ENCODE measurements at regions not wholly inside any gene's neighbourhood (a gene's known extent, or its start where the extent isn't known, plus 50 kb on each side); places are given as distances from the start of the nearest gene placed in this dataset.
"Not testable (repeated sequence)": the region's sequence is repeated elsewhere in the genome, so short reads cannot be mapped to it uniquely, and the experiment has no call there.

DNA sequence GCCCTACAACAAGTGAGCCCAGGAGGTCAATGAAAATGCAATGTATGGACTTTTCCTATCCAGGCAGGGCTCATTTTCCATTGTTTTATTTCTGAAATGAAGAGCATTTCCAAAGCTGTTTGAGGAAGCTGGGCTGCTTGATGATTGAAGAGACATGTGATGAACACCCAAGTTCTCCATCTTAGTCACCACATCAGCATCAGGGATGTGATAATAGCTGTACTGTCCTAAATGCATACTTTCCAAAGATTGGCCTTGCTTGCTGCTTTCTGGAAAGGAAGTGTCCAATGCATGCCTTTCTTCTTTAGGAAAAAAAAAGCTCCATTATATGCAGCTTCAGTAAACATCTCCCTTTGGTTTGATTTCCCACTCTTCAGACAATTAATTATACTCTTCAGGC lies 425.9 kb upstream of the RUNX1 start:
- DNase-seq (ENCODE audit: low read depth), result peak; percentile 37

DNA sequence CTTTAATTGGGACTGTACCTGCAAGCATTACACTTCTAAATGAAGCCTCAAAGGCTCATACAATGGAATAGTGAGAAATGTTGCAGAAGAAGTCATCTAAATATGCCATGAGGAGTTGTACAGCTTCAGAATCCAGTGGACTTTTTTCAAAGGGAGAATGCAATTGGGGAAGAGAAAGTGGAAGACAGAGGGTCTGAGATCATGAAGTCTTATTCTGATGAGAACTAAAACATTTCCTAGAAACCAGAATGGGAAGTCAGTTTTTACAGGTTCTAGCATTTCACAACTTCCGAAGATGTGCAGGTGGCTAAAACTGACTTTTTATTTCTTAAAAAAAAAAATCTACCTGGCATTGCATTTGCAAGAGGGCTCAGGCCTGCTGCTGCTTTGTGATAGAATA lies 424.4 kb upstream of the RUNX1 start:
- no peak for DNase-seq (ENCODE audit: low read depth)

DNA sequence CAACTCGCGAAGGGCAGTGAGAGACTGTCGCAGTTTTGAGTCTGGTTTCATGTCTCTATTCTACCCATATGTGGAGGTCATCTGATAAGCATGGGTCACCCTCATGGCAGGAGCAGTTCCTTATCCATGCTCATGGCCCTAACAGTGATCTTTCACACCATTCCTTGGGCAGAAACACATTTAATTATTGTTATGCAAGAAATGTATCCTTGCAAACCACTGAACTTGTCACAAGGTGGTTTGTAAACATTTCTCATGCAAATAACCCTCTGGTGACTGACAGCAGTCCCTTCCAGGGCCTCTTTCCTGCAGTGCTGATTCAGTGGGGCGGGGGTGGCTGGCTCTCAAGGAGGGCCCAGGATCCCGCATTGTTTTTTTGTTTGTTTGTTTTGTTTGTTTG lies 421.4 kb upstream of the RUNX1 start:
- no peak for DNase-seq (ENCODE audit: low read depth)

DNA sequence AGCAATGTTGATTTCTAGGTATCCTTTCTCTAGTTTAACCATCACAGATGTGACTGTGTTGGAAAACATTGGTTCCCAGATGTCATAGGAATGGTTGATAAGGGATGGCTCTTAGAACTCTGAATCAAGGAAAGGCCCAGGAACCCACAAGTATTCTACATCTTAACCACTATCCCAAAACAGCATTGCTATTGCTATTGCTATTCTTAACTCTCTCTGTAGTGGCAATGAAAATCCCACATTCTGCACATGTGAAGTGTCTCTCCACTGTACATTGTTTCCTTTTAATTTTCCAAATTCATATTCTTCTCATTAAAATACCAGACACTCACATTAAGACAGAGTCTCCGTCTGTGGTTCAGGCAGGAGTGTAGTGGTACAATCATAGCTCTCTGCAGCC lies 420.4 kb upstream of the RUNX1 start:
- DNase-seq (ENCODE audit: low read depth), result no peak

DNA sequence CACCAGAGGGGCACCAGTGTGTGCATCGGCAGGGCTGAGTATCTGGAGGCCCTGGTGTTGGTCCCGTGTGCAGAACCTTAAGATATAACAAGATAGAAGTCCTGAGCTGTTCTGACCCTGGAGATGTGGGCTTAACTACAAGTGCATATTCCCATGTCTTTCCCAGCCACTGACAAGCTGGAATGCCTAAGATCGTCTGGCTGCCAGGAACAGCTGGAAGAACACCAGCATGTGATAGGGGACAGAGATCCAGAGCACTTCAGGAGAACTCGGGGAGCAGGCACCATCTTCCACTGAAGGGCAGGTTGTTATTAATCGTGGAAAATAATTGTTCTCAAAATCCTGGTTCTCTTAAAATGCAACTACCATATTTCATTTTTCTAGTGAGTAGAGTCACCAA lies 419.9 kb upstream of the RUNX1 start:
- no peak for DNase-seq (ENCODE audit: low read depth)

DNA sequence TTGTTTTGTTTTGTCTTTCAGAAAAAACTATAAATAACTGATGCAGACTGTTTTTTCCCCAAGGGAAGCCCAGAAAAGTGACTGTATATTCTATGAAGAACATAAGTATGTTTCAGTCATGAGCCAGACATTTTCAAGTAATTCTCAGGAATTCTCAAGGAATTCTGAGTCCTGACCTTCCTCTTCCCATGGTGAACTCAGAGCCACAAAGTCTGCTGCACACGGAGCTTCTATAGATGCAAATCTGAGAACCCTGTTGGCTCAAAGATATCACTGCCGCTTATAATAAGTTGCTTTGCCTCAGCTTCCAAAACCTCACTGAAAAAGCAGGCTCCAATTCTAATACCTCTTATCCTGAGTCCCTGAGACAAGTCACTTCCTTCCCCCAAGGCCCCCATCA lies 418.5 kb upstream of the RUNX1 start:
- DNase-seq (ENCODE audit: low read depth), result no peak

DNA sequence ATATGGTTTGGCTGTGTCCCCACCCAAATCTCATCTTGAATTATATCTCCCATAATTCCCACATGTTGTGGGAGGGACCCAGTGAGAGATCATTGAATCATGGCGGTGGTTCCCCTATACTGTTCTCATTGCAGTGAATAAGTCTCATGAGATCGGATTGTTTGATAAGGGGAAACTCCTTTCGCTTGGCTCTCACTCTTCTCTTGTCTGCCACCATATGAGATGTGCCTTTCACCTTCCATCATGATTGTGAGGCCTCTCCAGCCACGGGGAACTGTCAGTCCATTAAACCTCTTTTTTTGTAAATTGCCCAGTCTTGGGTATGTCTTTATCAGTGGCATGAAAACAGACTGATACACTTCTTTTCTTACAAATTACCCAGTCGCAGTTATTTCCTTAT lies 417.6 kb upstream of the RUNX1 start:
- not testable (repeated sequence) for DNase-seq (ENCODE audit: low read depth)

DNA sequence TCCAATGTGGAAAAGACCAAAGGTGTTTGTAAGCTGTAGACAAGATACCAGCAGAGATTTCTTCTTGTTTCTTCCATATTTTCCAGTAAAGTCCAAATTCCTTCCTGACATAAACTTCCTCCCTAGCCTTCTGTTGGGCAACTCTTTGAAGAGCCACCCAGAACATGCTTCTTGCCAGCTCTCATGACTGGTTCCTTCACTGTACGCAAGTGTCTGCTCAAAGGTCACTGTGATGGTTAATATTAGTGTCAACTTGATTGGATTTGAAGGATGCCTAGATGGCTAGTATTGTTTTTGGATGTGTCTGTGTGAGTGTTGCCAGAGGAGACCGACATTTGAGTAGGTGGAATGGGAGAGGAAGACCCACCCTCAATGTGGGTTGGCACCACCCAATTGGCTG lies 416.6 kb upstream of the RUNX1 start:
- DNase-seq (ENCODE audit: low read depth), result no peak

DNA sequence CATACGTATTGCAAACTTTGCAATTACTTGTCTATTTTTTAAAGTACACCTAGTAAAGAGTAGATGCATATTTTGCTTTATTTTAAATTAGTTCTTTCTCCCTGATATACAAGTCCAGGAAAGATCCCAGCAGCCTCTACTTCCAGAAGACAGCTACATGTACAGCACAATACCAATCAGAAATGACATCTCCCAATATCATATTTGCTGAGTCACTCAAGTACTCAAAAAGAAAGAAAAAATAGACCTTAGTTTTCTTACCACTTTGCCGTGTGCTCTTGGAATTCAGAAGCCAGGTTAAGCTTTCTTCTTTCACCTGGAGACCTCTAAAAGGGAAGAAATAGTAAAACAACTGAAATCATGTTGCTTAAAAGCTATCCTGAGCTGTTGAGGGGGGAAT lies 412.6 kb upstream of the RUNX1 start:
- DNase-seq (ENCODE audit: low read depth), result no peak

DNA sequence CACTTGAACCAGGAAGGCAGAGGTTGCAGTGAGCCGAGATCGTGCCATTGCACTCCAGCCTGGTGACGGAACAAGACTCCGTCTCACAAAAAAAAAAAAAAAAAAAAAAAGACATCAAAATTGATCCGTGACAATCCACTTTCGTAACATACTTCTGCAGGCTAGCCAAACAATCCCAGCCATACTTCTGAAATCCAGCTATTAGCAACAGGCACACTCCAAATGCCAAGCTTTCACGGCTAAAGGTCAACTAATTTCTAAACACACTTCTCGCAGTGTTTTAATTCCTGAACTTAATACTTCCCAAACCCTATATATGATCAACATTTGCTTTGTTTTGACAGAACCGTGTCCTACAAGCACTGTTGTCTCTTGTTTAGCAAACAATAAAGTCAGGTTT lies 411.3 kb upstream of the RUNX1 start:
- DNase-seq (ENCODE audit: low read depth), result no peak

DNA sequence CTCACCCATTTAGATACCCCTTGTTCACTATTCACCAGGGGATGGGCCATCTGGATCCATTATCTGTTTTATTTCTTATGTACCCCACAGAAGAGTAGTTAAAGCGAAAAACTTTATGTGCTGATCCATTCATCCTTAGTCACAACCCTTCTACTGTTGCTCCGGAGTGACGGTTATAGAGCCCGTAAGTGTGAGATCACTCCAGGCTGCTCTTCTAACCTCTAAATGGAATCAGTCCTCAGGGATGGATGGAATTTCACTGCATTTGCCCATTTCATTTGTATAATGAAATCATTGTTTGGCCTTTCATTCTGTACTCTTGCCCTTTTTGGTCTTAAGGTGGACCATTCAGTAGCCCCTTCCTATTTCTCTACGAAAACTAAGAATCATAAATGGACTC lies 409.3 kb upstream of the RUNX1 start:
- DNase-seq (ENCODE audit: low read depth), result no peak

DNA sequence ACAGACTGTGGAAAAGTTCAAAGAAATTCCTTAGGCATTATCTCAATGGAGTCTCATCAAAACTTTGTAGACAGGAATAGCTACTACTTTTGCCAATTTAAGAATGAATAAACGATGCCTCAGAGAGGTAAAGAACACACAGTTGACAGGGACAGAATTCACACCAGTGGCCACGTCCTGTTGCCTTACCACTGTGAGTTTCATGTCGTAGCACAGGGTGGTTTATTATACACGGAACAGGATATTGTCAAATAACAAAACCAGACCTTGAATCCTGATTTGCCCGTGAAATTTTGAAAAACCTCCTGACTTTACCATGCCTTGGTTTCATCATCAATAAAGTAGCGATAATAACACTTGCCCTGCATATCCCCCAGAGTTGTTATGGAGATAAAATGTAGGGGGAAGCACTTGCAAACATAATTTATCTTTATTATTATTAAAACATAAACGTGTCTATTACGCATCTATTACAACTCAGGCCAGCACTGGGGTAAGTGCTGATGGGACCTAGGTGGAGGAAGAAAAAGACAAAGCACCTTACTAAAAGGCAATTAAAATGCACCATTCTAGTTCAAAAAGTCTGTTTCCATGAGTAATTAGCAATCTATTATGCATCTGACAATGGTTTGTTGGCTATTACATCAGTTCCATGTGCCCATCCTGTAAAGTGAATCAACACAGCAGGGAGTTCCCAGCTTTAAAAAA lies 408.1 kb upstream of the RUNX1 start:
- DNase-seq (ENCODE audit: low read depth), result no peak

DNA sequence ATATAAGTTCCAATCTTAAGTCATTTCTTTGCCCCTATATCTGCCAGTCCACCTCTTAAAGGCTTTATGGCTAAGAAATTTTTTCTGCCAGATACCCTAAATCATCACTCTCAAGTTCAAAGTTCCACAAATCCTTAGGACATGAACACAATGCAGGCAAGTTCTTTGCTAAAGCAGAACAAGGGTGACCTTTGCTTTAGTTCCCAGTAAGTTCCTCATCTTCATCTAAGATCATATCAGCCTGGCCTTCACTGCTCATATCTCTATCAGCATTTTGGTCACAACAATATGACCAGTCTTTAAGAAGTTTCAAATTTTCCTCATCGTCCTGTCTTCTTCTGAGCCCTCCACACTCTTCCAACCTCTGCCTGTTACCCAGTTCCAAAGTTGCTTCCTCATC lies 402.2 kb upstream of the RUNX1 start:
- no peak for DNase-seq (ENCODE audit: low read depth)

DNA sequence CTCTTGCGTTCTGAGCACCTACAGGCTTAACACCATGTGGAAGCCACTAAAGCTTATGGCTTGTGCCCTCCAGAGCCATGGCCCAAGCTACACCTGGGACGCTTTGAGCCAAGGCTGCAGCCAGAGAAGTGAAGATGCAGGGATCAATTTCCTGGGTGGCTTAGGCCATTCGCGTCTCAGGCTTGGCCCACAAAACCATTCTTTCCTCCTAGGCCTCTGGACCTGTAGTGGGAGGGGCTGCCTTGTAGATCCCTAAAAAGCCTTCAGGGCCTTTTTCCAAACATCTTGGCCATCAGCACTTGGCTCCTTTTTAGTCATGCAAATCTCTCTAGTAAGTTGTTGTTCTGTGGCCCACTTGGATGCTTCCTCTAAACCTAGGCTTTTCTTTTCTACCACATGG lies 401.7 kb upstream of the RUNX1 start:
- DNase-seq (ENCODE audit: low read depth), result no peak

DNA sequence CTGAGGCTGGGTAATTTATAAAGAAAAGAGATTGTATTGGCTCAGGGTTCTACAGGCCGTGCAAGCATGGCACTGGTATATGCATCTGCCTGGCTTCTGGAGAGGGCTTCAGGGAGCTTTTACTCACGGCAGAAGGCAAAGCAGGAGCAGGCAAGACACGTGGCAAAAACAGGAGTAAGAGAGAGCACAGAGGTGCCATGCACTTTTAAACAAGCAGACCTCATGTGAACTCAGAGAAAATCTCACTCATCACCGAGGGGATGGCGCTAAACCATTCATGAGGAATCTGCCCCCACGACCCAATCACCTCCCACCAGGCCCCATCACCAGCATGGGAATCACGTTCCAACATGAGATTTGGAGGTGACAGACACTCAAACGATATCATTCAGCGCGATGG lies 400.7 kb upstream of the RUNX1 start:
- DNase-seq (ENCODE audit: low read depth), result no peak

DNA sequence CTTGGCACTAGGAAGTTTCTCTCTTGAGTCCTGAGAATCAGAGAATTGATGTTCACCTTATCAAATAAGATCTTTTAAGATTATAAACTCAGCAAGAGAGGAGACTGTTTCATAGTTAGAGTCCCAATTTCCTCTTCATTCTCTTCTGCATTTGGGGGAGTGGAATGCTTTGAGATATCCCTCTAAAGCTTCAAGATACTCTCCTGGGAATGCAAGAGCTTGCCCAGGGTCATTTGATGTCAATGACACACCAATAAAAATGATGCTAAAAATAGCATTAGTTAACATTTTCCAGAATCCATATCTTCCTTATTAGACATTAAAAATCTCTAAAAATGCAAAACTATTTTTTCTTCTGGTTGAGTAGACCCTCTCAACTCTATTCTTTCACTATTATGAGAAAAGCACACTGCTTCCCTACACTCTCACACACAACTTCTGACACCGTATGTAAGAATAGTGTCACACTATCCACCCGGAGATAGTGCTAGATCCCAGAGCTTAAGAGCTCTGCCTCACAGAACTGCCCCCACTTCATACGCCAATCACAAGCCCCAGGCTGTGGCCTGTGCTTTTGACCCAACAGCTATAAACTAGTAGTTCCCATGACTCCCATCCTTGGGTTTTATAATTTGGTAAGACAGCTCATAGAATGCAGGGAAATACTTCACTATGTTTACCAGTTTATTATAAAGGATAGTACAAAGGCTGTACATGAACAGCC lies 399.9 kb upstream of the RUNX1 start:
- no peak for DNase-seq (ENCODE audit: low read depth)

DNA sequence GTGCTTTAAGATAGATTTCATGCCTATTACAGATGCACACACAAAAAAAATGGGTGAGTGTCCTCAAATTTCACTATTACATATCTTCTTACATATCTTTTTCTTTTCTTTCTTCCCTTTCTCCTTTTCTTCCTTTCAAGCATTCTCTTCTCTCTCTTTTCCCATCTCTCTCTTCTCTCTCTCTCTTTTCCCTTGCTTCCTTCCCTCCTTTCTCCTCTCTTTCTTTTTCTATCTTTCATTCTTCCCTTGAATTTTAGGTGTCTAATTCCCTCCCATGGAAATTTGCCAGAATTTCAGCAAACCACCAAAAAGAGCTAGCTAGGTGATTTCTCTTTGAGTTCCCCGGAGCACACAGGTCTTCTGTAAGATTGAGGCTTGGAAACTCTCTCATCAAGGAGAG lies 395.3 kb upstream of the RUNX1 start:
- no peak for DNase-seq (ENCODE audit: low read depth)

DNA sequence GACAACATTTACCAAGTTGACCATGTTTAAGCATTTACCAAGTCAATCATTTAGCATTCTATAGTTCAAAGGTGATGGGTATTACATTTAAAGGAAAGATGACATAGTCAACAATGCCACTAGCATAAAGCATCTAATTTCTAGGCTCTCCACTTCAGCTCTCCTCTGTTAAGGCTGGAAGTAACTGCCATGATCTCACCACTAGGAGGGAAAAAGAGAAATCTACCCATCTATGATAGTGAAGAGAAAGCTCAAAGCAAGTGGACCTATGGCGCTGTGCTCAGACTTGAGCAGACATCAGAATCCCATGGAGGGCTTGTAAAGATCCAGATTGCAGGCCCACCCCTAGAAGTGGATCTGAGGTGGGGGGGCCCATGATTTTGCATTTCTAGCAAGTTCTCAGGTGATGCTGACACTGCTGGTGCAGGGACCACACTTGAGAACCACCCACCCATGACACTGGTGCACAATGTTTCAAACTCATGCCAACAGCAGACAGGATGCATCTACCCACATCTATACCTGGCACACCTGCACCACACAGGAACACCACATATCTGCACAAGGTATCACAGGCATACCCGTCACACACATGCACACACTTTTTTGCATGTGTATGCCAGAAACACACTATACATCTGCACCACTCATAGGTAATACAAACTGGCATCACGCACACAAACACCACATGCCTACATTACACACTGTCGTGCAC lies 392.9 kb upstream of the RUNX1 start:
- no peak for DNase-seq (ENCODE audit: low read depth)

DNA sequence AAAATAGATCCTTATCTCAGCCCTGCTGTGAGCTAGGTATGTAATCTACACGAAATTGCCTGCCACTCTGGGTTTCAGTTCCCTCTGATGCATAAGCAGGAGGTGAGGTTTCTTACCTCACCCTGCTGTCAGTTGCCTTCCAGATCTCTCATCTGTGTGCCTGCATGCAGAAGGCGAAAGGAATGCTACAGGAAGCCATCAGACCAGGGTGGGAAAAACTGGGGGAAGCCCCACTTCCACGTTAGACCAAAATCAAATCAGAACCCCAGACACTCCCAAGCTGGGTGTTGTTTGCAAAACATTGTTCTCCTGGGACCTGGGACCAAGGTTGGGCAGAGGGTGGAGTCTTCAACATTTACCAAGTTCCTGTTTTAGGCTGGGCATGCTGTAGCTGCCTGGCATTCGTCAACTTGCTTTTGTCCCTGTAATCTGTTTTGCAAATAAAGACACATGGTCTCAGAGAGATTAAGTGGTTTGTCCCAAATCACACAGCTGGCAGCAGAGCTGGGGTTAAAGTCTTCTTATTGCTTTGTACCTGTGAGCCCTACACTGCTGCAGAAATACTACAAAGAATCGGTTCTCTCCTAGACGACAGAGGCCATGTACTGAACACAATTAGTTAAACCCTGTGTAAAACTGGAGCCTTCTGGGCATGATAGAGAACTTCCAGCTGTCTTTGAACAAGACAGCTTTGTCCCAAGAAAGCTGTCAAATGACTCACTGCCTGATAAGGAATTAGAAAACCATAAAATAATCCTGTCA lies 389.7 kb upstream of the RUNX1 start:
- no peak for DNase-seq (ENCODE audit: low read depth)

DNA sequence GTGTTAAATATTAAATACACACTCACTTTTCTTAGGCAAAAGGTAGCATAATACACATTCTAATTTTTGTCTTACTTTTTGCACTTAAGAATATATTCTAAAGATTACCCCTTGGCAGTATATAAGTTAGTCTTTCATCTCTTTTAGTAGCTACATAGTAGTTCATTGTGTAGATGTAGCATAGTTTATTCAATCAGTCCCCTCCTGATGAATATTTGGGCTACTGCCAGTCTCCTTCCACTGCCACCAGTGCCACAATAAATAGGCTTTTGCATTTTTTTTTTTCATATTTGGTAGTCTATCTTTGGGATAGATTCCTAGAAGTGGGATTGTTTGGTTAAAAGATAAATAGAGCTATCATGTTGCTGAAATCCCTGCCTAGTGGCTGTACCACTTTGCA lies 388.8 kb upstream of the RUNX1 start:
- DNase-seq (ENCODE audit: low read depth), result no peak

DNA sequence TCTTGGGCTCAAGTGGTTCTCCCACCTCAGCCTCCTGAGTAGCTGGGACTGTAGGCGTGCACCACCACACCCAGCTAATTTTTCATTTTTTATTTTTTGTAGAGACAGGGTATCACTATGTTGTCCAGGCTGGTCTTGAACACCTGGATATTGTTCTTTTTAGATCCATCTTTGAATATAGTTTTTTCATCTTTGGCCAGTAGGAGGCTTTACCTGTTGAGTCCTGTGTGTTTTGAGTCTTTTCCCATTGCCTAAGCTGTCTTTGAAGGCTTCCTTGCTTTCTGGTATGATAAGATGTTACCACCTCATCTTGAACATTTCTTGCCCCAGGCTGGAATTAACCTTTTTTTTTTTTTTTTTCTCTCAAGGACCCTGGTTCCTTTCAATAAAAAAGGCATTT lies 387.8 kb upstream of the RUNX1 start:
- peak; percentile 3 for DNase-seq (ENCODE audit: low read depth)

DNA sequence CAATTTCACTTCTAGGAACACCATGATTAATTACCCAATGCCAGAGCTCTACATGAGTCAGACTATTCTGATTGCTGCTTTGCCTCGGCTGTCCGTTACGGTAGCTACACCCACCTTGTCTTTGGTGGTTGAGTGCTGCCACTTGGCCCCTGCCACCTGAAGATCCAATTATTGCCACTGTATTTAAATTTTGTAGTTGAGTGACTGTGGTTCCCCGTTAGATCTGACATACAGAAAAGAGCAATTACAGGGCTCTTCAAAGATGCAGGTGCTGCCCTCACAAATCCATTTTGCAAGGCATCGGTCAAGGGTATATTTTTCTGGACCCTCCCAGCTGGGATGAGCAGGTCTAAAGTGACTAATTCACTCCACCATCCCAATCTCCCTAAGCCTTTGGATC lies 383.5 kb upstream of the RUNX1 start:
- not testable (repeated sequence) for DNase-seq (ENCODE audit: low read depth)

All from HT1080 (cell line).